IgD-negative memory B cell (primary cell): ENCODE measurements at regions not wholly inside any gene's neighbourhood (a gene's known extent, or its start where the extent isn't known, plus 50 kb on each side); places are given as distances from the start of the nearest gene placed in this dataset.

Source experiments
- H3K27ac Mint-ChIP-seq, 3 donors: one replicate each; pipeline ENCODE4 v1.8.0; 2020 to 2022; ENCODE audit warnings: mild to moderate bottlenecking in 3 of 3, mixed read lengths in 3 of 3, moderate library complexity in 1 of 3
- H3K27me3 Mint-ChIP-seq: one replicate; pipeline ENCODE4 v1.8.0; 2021; ENCODE audit warnings: mixed read lengths
- H3K36me3 Mint-ChIP-seq: one replicate; pipeline ENCODE4 v1.8.0; 2020; ENCODE audit warnings: mild to moderate bottlenecking, mixed read lengths
- H3K4me1 Mint-ChIP-seq, 3 donors: one replicate each; pipeline ENCODE4 v1.8.0; 2020 to 2022; ENCODE audit warnings: mixed read lengths in 3 of 3, mild to moderate bottlenecking in 1 of 3
- H3K4me3 Mint-ChIP-seq, 4 donors: one replicate each; pipeline ENCODE4 v1.8.0; 2020 to 2022; ENCODE audit warnings: mild to moderate bottlenecking in 4 of 4, mixed read lengths in 4 of 4, moderate library complexity in 3 of 4
- H3K9me3 Mint-ChIP-seq, 3 donors: one replicate each; pipeline ENCODE4 v1.8.0; 2020 to 2021; ENCODE audit warnings: mixed read lengths in 3 of 3, mild to moderate bottlenecking in 1 of 3

GRCh38 chr2:19300961-19301360 lies 57.5 kb downstream of the OSR1 start:
- Mint-ChIP-seq H3K4me3 (no peak overlapping the region), H3K27me3 (no peaks in the 10 kb centered on the region), H3K27ac (no peak overlapping the region), H3K9me3 (peaks cover 0 to 2% (median 0%) of the 10 kb centered on the region in 3 donors), H3K36me3 (peaks cover 3% of the 10 kb centered on the region), H3K4me1 (no peaks in the 10 kb centered on the region)

GRCh38 chr2:19299522-19299921 lies 58.9 kb downstream of the OSR1 start:
- peaks cover 8% of the 10 kb centered on the region for H3K36me3 Mint-ChIP-seq
- H3K27ac Mint-ChIP-seq = peak overlapping the region in 1 of 3 donors; percentile 20
- no peaks in the 10 kb centered on the region for H3K27me3 Mint-ChIP-seq
- no peak overlapping the region for H3K4me3 Mint-ChIP-seq
- H3K9me3 Mint-ChIP-seq = no peaks in the 10 kb centered on the region
- no peaks in the 10 kb centered on the region for H3K4me1 Mint-ChIP-seq

DNA sequence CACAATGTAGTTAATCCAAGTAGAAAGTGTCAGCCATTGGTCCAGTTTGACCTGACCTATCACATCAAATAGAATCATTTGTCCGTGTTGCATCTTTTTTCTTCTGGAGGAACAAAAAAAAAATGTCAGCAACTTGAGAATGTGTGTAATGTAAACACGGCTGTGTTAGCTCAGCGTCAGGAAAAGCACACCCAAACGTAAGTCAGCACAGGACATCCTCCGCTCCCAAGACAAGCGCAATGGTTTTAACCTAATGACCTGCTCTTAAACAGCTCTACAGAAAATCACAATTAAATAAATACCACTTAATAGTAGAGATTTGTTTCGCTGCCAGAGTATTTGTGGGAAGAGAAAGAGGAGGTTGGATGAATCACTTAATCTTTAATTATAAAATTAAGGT lies 59.4 kb downstream of the OSR1 start:
- Mint-ChIP-seq H3K4me1 (no peaks in the 10 kb centered on the region), H3K27me3 (no peaks in the 10 kb centered on the region), H3K4me3 (no peak overlapping the region), H3K9me3 (no peaks in the 10 kb centered on the region), H3K36me3 (peaks cover 8% of the 10 kb centered on the region), H3K27ac (peak overlapping the region in 1 of 3 donors; percentile 20)

DNA sequence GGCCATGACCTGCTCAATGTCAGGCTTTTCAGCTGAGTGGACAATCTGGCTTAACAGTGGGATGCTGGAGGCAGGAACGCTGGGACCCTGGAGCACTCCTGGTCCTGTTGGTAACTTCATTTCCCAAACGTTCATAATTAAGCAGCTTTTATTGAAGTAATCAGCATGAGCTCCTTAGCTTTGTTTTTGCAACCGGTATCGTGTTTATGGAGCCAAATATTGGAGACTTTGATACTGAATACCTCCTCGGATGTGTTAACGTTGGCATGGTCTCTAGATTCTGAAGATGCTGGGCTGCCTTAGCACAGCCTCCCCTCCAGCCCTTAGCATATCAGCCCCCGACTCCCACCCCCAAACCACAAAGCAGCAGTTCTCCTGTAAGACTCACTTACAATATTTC lies 60.7 kb downstream of the OSR1 start:
- Mint-ChIP-seq H3K4me1 (no peaks in the 10 kb centered on the region), H3K36me3 (peaks cover 8% of the 10 kb centered on the region), H3K9me3 (no peaks in the 10 kb centered on the region), H3K27ac (no peak overlapping the region), H3K4me3 (no peak overlapping the region), H3K27me3 (no peaks in the 10 kb centered on the region)

- H3K9me3 Mint-ChIP-seq = no peaks in the 10 kb centered on the region
- H3K4me1 Mint-ChIP-seq = no peaks in the 10 kb centered on the region
- H3K27ac Mint-ChIP-seq = no peak overlapping the region
- H3K27me3 Mint-ChIP-seq = no peaks in the 10 kb centered on the region
- no peak overlapping the region for H3K4me3 Mint-ChIP-seq
- peaks cover 13% of the 10 kb centered on the region for H3K36me3 Mint-ChIP-seq
Measured at GRCh38 chr2:19295998-19296502, 62.4 kb downstream of the OSR1 start.

DNA sequence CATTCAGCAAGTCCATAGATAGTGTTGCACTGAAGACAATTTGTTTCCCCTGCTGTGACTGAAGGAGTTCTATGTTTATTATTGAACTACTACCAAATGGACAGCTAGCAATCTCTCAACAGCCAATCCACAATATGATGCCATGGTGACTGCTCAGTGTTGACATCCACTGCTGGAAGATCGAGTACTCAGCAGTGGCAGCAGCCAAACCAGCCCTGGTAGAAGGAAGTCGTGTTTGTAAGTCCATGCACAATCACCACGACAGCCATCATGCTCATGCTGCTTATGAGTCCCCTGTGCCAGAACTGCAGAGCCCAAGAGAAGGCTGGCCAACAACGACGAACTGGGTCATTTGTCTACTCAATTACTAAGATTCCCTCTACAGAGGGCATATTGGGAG lies 66.4 kb downstream of the OSR1 start:
- Mint-ChIP-seq H3K4me1 (no peaks in the 10 kb centered on the region), H3K27ac (no peak overlapping the region), H3K36me3 (peaks cover 10% of the 10 kb centered on the region), H3K4me3 (no peak overlapping the region), H3K27me3 (no peaks in the 10 kb centered on the region), H3K9me3 (peaks cover 0 to 3% (median 0%) of the 10 kb centered on the region in 3 donors)

- H3K9me3 Mint-ChIP-seq = peaks cover 0 to 3% (median 2%) of the 10 kb centered on the region in 3 donors
- H3K27me3 Mint-ChIP-seq = no peaks in the 10 kb centered on the region
- no peak overlapping the region for H3K4me3 Mint-ChIP-seq
- H3K27ac Mint-ChIP-seq = no peak overlapping the region
- no peaks in the 10 kb centered on the region for H3K4me1 Mint-ChIP-seq
- H3K36me3 Mint-ChIP-seq = peaks cover 5% of the 10 kb centered on the region
Measured at GRCh38 chr2:19288291-19288690, 70.1 kb downstream of the OSR1 start.

- H3K27ac Mint-ChIP-seq = no peak overlapping the region
- H3K4me1 Mint-ChIP-seq = no peaks in the 10 kb centered on the region
- H3K9me3 Mint-ChIP-seq = peaks cover 0 to 5% (median 3%) of the 10 kb centered on the region in 3 donors
- H3K36me3 Mint-ChIP-seq = peaks cover 2% of the 10 kb centered on the region
- no peaks in the 10 kb centered on the region for H3K27me3 Mint-ChIP-seq
- no peak overlapping the region for H3K4me3 Mint-ChIP-seq
Measured at GRCh38 chr2:19287324-19287723, 71.1 kb downstream of the OSR1 start.

- Mint-ChIP-seq H3K4me1 (no peaks in the 10 kb centered on the region), H3K9me3 (peaks cover 0 to 5% (median 5%) of the 10 kb centered on the region in 3 donors), H3K36me3 (no peaks in the 10 kb centered on the region), H3K4me3 (no peak overlapping the region), H3K27ac (no peak overlapping the region), H3K27me3 (no peaks in the 10 kb centered on the region)
Measured at GRCh38 chr2:19282305-19282704, 76.1 kb downstream of the OSR1 start.

DNA sequence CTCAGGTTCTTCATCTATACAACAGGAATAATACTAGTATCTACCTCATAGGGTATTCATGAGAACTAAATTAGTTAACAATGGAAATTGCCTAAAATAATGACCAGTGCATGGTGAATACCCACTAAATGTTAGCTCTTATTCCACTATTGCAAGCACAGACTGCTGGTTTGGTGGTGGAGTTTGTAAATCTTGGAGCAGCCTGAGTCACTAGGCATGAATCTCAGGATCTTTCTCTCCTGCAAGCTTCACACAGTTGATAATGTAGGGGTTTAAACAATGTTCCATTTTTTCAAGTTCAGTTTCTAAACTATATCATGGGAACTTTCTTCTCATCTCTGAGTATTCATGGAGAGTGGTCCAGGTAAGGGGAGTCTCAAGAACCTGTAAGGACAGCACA lies 84.0 kb downstream of the OSR1 start:
- Mint-ChIP-seq H3K36me3 (peaks cover 3% of the 10 kb centered on the region), H3K27me3 (no peaks in the 10 kb centered on the region), H3K4me1 (no peaks in the 10 kb centered on the region), H3K4me3 (no peak overlapping the region), H3K9me3 (peaks cover 0 to 3% (median 0%) of the 10 kb centered on the region in 3 donors), H3K27ac (no peak overlapping the region)

DNA sequence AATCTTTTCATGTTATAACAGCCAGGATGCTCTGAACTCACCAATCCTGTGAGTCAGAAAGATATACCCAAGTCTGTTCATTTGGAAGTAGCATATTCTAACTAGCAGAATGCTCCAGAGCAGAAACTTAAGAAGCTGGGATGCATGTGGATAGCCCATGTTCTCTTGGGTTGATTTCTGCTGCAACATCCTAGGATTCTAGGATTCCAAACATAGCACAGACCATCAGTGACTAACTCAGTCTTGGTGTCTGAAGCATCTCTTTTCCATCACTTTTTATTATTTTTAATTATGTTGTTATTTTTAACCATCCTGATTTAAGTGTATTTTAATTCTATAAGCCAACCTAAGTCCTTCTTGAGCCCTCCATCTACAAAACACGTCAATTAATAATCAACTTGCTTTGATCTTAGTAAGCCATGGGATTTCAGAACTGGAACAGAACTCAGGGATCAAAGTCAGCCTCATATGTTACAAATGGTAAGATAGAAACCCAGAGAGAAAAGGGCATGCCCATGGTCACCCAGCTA lies 85.4 kb downstream of the OSR1 start:
- Mint-ChIP-seq H3K27me3 (no peaks in the 10 kb centered on the region), H3K9me3 (peaks cover 0 to 4% (median 0%) of the 10 kb centered on the region in 3 donors), H3K4me1 (no peaks in the 10 kb centered on the region), H3K36me3 (peaks cover 3% of the 10 kb centered on the region), H3K27ac (no peak overlapping the region), H3K4me3 (no peak overlapping the region)

DNA sequence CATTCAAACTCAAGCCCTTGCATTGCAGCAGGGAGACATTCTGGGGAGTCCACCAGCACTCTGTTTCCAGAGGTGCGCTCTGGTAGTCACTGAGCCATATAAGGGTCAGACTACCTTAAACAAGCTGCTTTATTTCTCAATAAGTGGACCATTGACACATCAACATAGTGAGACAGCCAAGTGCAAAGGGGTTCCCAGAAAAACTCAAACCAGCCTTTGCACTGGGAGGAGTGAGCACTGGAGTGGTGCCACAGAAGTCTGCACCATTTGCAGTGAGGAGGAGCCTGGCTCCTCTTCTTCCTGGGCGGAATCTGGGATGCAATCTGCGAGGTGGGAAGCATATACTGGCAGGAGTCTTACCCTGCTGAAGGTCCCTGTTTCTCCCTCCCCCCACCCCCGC lies 86.4 kb downstream of the OSR1 start:
- peaks cover 0 to 4% (median 0%) of the 10 kb centered on the region in 3 donors for H3K9me3 Mint-ChIP-seq
- H3K36me3 Mint-ChIP-seq = peaks cover 3% of the 10 kb centered on the region
- no peak overlapping the region for H3K27ac Mint-ChIP-seq
- H3K27me3 Mint-ChIP-seq = no peaks in the 10 kb centered on the region
- no peaks in the 10 kb centered on the region for H3K4me1 Mint-ChIP-seq
- H3K4me3 Mint-ChIP-seq = no peak overlapping the region

- Mint-ChIP-seq H3K27ac (no peak overlapping the region), H3K4me3 (no peak overlapping the region), H3K27me3 (no peaks in the 10 kb centered on the region), H3K9me3 (peaks cover 0 to 4% (median 0%) of the 10 kb centered on the region in 3 donors), H3K36me3 (no peaks in the 10 kb centered on the region), H3K4me1 (no peaks in the 10 kb centered on the region)
Measured at GRCh38 chr2:19264852-19265251, 93.6 kb downstream of the OSR1 start.

DNA sequence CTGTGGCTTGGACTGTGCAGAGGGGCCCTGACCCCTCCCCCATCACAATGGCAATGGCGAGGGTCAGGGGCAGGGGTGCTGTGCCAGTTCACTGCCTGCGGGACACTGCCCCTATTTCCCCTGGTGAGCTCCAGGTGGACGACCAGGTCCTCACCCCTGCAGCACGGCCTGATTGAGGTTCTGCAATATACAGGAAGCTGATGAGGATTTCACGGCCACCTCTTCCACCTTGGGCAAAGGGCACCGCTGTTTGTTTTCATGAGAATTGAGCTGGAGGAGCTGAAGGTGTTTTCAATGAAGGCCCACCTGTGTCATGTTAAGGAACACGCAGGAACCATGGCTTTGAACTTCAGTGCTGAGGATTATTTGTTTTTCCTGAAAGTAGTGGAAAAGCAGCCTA lies 96.3 kb downstream of the OSR1 start:
- Mint-ChIP-seq H3K9me3 (no peaks in the 10 kb centered on the region), H3K27me3 (no peaks in the 10 kb centered on the region), H3K4me1 (no peaks in the 10 kb centered on the region), H3K4me3 (no peak overlapping the region), H3K27ac (no peak overlapping the region), H3K36me3 (no peaks in the 10 kb centered on the region)

DNA sequence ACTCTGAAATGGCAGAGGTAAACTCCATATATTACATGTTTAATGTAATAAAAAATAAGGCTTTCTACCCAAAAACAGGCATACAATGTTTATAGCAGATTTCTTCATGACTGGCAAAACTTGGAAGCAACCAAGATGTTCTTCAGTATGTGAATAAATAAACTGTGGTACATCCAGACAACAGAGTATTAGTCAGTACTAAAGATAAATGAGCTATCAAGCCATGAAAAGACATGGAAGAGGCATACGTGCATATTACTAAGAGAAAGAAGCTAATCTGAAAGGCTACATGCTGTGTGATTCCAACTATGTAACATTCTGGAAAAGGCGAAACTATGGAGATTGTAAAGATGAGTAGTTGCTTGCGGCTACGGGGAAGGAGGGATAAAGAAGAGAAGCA lies 97.4 kb downstream of the OSR1 start:
- Mint-ChIP-seq H3K27ac (no peak overlapping the region), H3K36me3 (no peaks in the 10 kb centered on the region), H3K27me3 (no peaks in the 10 kb centered on the region), H3K4me1 (no peaks in the 10 kb centered on the region), H3K4me3 (no peak overlapping the region), H3K9me3 (no peaks in the 10 kb centered on the region)

DNA sequence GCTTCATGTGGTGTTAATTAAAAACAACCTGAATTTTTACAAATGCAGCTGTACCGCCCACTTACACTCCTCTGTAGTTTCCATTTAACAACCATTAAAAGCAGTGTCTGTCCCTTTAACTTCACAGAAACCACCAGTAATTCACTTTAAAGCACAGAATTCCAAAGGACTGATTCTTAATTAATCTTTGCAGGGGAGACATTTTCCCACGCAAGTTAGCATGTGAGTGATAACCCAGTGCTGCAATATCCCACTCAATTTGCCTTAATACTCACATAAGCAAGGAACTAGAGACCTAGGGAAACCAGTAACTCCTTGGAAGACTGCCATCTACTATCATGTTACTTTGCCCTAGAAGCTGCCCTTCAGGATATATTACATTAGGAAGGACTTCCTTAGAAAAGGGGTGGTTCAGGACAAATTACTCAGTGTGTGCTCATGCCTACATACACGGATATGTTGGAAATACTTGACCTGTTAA lies 102.3 kb downstream of the OSR1 start:
- H3K4me1 Mint-ChIP-seq = no peaks in the 10 kb centered on the region
- H3K9me3 Mint-ChIP-seq = peaks cover 0 to 2% (median 0%) of the 10 kb centered on the region in 3 donors

More for the DNA sequence above, 102.3 kb downstream of the OSR1 start:
- Mint-ChIP-seq H3K36me3 (no peaks in the 10 kb centered on the region), H3K27me3 (peaks cover 1% of the 10 kb centered on the region), H3K27ac (no peak overlapping the region), H3K4me3 (no peak overlapping the region)
